Fibroblast of skin of scalp (primary cell): ENCODE measurements at regions not wholly inside any gene's neighbourhood (a gene's known extent, or its start where the extent isn't known, plus 50 kb on each side); places are given as distances from the start of the nearest gene placed in this dataset.

Experiments used
- DNase-seq: peaks from one replicate; pipeline ENCODE4 v3.0.0-alpha.2; 2013

DNA sequence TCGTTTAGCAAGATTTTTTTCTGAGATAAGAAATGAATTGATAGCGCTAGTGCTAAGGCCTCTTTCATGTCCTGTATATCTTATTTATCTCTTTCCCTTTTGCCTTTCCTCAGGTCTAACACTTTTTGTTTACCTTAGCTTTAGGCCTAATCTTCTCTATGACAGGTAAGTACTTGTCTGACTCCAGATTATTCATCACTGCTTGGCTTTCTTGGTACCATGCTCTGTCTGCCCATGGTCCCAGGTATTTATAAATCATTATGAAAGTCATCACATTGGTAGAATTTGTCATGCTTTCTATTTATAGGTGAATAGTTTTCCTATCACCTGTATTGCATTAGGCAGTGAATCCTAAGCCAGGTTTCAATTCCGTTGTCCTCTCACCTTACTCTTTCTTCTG is 99.5 kb upstream of the CTSO start:
- no peak for DNase-seq

DNA sequence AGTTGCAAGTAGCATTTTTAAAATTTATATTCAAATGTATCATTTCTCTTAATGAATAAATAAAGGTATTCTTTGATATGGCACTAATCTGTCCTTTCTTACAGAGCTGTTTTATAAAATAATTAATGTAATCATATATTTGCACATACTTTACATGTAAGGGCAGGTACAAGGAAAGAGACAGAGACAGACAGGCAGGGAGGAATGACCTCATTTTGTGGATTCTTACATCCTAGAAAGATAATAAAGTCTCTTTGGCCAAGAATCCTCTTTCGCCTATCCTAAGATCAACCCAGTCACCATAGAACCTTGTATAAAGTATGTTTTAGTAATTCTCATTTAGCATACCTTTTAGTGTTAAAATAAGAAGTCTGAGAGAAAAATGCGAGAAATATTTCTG is 98.5 kb upstream of the CTSO start:
- no peak for DNase-seq

DNA sequence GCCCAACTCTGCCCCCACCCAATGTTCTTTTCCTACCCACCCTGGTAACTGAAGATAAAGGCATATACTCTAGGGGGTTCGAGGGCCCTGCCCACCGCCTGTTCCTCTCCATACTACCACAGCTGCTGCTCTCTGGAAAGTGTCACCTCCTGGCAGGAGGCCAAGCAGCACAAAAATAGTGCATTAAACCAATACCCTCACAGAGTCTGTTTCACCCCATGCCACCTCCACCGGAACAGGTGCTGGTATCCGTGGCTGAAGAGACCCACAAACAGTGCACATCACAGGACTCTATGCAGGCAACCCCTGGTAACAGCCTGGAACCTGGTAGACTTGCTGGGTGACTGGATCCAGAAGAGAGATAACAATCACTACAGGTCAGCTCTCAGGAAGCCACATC is 85.1 kb upstream of the CTSO start:
- DNase-seq: no peak

DNA sequence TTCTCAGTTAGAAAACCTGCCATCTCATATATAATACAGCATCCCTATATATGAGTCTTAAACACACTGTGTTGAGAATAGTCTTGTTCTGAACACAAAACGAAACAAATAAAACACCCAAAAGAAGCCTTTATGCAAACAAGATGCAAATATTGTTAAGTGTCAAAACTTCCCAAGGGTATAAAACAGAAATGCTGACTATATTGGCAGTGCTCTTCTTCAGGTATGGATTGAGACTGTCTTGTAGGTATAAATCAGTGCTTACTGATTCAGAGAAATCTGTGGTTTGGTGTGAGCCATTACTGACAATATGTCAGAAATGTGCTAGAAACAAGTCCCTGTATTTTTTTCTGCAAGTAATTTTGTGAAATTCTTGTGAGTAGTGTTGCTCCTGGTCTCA is 82.8 kb upstream of the CTSO start:
- no peak for DNase-seq

DNA sequence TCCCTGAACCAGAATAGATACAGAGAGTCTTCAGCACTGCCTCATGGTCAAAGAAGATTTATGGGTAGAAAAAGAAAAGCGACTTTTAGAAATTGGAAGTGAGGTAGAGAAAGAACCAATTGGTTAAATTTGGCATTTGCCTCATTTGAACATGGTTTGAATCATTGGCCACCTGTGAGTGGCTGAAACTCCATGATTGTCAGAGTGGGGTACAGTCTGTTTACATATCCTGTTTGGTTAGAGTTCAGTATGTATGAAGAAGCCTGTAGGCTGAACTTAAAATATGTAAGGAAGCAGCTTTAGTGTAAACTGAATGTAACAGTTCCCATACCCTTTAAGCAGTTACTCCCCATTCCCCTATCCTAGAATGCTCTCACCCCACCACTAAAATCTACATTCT is 76.0 kb upstream of the CTSO start:
- DNase-seq: no peak

DNA sequence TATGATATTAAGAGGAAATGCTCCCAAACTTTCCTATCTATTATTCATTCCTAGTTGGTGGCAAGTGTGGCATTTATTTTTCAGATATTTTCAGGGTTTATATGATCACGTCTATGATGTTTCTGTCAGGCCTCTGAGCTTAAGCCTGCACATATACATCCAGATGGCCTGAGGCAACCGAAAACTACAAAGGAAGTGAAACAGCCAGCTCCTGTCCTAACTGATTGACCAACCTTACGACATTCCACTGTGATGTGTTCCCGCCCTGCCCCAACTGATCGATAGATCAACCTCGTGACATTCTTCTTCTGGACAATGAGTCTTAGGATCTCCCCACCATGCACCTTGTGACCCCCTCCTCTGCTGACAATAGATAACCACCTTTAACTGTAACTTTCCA is 67.6 kb upstream of the CTSO start:
- DNase-seq: no peak

DNA sequence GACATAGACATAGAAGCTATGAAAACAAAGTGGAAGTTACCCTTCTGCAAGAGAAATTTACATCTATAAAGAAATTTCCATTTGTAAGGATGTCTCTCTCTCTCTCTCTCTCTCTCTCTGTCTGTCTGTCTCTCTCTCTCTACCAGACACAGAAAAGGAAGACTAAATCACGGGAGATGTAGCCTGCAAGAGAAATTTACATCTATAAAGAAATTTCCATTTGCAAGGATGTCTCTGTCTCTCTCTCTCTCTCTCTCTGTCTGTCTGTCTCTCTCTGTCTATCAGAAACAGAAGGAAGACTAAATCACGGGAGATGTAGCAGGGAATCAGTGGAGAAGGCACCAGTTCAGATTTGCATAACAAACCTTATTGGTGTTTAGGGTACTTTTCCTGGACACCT is 65.6 kb upstream of the CTSO start:
- DNase-seq: no peak

DNA sequence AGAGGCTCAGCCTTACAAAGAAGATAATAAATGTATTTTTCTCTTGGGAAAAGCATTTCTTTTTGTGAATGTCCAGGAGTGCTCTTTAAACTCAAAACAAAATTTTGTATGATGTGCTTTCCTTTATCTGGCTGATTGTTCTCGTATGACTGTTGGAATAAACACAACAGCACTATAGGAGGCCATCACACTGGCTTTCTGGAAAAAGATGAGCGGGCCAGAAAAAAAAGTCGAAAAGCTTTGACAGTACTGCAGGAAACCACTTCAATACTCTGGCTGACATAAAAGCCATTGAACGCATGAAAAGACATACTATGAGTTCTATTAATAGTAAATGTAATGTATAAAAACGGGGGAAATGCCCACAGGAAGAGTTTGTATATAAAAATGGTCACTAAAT is 64.7 kb upstream of the CTSO start:
- DNase-seq: no peak

DNA sequence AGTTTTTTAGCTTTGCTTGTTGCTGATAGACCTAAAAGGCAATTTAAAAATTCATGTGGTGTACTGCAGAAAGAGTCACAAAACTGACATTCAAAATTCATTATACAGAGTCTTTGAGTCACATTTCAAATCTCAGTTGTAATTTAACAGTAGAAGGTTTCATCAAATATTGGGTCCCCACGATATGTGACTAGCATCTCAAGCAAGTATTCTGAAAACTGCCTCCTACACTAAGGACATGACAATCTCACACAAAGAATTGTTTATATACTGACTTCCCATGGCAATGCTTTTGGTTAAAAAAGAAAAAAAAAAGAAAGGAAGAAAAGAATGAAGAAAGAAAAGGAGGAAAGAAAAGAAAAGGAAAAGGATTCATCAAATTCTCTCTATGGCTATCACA is 62.1 kb upstream of the CTSO start:
- no peak for DNase-seq

DNA sequence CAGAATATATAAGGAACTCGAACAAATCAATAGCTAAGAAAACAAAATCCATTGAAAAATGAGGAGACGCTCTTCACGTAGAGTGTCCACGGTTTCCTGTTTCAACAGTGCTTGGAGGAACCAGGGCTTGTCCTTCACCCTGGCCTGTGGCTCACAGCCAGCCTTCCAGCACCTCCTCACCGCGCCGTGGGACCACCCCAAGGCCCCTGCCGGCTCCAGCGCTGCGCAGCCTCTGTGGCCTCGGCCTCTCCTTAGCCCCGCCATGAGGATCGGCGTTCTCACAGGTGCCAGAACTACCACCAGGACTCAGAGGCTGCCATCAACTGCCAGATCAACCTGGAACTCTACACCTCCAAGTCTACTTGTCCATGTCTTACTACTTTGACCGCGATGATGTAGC is 52.5 kb upstream of the CTSO start:
- DNase-seq: no peak
